Umbilical cord (tissue), 1 donor: ENCODE measurements at regions not wholly inside any gene's neighbourhood (a gene's known extent, or its start where the extent isn't known, plus 50 kb on each side); places are given as distances from the start of the nearest gene placed in this dataset.
"Not testable (repeated sequence)": the region's sequence is repeated elsewhere in the genome, so short reads cannot be mapped to it uniquely, and the experiment has no call there.

Experiments used
- DNase-seq: peaks from one replicate; pipeline ENCODE4 v3.0.0-alpha.2; 2015; ENCODE audit warnings: low spot score

DNA sequence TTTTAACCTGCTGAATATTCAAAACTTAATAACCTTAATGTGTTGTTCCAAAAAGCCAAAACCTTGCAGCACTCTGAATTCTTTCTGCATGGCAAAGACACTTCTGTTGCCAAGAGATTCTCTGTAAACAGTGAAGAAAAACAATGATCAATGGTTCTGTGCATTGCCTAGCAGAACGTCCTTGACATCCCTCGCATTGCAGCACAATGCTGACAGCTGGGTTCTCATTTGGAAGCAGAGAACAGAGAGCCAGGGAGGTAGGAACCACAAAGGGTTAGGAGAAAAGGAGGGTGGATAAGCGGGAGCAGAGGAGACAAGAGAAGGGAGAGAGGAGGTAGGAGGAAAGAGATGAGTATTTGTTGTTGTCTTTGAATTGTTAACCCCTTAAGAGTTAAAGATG lies 501.1 kb downstream of the NAV3 start:
- DNase-seq = no peak

DNA sequence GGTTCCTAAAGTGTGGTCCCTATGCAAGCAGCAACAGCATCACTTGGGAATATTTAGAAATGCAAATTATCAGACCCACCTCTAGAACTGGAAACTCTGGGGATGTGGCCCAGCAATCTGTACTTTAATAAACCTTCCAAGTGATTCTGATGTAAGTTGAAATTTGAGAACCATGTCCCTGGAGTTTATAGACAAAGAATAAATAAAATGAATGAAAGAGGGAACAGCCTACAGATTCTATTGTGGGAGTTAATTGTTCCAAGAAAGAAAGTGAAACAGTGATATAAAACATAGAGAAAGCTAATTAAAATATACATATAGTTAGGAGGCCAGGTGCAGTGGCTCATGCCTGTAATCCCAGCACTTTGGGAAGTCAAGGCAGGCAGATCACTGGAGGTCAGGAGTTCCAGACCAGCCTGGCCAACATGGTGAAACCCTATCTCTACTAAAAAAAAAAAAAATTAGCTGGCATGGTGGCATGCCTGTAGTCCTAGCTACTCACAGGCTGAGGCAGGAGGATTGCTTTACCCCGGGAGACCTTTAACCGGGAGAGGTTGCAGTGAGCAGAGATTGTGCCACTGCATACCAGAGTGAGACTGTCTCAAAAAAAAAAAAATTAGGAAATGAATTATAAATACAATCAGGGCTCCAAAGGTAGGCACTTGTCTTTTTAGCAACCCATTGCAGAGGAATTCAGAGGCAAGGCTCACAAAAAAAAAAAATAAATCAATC lies 507.5 kb downstream of the NAV3 start:
- no peak for DNase-seq

DNA sequence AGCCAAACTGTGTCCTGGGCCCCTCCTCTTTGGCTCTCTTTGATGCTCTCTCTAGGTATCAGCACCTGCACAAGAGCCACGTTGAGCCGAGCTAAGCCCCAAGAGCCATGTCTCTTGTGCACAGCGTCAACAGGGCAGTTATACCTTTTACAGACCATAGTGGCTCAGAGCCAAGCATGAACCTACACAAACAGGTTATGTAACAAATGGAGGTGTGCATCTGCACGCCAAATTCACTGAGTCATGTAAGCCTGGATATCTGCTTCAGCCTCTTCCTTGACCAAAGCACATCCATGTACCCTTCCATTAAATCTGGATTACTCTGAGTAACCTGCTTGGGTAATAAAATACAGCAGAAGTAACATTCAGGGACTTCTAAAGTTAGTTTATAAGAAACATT lies 509.7 kb downstream of the NAV3 start:
- no peak for DNase-seq

DNA sequence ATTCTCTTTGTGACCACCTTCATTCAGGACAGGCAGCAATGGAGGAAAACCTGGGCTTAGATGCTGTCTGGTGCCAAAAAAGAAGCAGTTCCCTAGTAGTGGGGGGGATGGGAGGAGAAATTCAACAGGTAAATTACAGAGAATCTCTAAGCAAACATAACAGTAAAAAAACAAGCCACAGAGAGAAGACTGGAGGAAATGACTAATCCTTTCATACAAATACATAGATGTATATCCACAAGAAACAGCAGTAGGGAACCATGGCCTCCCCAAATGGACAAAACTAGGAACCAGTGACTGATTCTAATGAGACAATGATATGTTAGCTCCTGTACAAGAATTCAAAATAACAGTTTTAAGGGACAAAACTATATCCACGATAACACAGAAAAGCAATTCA lies 513.0 kb downstream of the NAV3 start:
- DNase-seq = no peak

DNA sequence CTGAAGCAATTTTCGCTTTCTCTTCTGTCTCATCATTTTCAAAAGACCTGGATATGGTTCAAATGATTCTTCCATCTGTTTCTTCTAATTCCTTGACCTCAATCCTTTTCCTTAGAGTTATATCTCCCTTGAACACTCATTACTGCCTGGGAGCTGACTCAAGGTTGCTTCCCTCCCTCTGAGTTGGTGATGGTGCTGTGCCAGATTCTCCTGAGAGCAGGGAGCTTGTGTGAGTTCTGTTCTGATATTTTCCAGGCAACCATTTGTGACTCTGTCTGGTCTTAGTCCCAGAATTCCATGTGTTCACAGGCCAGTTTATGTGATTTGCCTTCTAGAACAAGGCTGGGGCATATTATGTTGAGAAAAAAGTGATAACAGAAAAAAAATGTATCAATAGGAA lies 505.1 kb upstream of the SYT1 start:
- DNase-seq = peak; percentile 95

DNA sequence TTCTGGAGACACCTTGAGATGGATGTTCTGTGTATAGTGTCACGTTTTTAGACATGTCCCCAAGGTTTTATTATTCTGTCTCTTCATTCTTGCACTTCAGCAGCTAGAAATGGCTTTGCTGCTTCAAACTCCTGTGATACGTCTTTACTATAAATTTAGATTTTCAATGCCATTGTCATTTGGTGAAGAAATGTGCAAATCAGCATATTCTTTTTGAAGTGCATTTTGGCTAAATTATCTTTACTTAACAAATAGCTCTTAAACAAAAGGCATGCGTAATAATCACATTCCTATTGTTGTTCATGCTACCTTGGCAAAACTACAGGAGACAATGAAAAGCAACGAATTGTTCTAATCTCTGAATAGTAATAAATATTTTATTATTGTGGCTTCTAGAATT lies 502.9 kb upstream of the SYT1 start:
- DNase-seq = no peak

DNA sequence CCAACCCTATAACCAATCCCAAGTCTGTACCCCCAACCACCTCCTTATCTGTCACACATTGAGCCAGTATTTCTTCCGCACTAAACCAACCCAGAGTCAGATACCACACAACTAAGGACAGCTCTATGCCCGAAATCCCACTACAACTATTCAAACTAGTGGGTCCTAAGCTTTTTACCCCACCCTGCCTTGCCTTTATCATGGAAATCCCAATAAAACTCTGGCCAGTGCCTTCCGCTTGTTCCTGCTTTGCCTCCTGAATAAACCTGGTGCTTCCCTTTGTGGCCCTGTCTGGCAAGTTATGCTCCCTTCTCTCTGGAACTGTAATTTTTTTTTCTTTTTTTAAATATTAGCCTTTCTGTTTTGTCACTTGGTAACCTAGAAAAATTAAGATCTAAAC lies 493.3 kb upstream of the SYT1 start:
- DNase-seq = no peak

DNA sequence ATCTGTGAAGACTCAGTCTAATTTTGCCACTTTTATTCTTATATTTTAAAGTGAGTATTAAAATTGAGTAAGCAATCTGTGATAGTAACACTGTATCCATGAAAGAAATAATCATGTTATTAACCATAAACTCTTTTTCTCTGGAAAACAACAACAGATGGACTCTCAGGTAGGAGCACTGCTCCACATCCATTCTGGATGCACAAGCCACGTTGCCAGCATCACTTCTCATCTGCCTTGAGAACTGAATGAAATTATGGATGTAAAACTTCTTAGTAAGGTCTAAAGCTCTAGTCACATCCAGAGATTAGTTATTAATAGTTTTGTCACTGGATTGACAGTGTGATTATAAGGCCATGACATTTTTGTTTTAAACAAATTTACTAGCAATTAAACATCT lies 489.1 kb upstream of the SYT1 start:
- no peak for DNase-seq

DNA sequence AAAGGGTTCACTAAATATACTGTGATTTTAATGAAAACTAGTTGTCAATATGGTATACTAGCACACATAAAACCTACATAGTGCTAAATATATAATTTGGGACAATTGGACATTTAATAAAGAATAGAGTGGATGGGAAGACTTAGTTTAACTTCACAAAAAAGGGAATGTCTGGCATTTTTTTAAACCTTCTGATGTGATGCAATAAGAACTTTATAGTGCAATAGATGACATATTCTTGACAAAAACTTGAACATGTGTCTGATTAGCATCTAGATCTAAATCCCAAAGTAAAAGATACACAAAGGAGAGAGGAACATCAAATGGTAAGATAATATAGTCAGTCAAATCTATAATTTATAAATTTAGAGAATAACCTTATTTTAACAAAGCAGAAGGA lies 488.3 kb upstream of the SYT1 start:
- DNase-seq = no peak

DNA sequence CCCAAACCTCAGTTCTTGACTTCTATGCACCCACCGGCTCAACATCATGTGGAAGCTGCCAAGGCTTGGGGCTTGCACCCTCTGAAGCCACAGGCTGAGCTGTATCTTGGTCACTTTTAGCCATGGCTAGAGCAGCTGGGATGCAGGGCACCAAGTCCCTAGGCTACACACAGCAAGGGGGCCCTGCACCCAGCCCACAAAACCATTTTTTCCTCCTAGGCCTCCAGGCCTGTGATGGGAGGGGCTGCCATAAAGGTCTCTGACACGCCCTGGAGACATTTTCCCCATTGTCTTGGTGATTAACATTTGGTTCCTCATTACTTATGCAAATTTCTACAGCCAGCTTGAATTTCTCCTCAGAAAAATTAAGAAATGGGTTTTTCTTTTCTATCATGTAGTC lies 485.5 kb upstream of the SYT1 start:
- DNase-seq = not testable (repeated sequence)

DNA sequence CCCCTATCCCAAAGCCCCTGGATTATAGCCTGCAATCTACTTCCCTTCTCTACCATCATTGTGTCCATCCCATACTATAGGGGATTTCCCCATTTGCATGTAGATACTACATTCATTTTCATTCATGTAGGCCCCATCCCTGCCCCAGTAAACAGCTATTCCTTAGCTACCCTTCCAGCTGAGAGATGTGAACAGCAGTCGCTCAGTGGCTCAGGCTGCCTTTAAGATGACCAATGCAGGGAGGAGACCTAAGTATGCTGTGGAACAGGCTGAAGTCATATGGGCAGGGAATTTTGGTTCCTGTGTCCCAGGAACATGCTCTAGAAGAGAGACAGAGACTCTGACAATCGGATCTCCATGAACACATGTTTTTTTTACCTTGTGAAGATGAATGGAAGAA lies 481.2 kb upstream of the SYT1 start:
- no peak for DNase-seq

DNA sequence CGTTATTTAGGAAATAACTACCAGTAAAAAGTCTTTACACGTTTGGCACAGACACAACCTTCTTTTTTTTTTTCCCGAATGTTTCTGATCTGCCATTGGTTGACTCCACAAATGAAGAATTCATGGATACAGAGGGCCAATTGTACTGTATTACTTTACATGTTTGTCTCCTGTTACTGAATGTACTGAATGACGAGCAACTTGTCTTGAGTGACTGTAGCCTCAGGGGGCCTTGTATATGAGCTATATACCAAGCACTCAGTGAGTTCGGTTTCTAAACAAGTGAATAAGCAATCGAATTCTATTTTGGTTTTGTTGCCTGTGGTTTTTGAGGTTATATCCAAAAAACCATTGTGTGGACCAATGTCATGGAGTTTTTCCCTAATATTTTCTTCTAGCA lies 480.0 kb upstream of the SYT1 start:
- DNase-seq = no peak

DNA sequence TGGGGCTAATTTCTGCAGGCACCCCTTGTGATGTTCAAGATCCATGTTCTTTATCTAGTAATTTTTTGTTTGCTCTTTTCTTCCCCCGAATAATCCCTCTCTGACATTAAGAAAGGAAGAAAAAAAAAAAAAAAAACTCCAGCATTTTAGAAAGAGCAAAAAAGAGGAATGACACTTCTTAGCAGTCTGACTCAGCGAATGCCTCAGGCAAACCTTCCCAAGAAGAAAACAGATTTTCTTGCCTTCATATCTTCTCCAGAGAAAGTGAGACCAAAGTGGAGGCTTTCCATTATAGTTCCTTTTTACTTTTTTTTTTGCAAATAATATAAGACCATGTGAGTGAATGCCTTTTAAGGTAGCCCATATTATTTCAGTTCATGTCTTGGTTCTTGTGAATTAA lies 479.0 kb upstream of the SYT1 start:
- DNase-seq = no peak

DNA sequence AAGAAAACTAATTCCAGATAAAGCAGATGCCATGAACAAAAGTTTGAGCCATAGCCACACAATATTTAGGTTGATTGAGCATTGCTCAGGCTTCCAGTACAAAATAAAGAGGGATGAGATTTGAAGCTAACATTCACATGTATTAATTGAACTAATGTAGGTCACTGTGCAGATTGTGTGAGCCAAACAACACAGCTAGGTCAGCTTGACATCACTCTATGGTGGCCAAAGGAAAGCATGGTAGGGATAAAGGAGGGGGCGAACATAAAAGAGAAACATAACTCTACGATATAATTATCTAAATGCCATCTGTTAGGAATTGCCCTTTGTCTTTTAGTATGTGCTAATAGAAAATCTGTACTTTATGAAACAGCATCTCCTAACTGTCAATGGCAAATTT lies 477.7 kb upstream of the SYT1 start:
- no peak for DNase-seq

DNA sequence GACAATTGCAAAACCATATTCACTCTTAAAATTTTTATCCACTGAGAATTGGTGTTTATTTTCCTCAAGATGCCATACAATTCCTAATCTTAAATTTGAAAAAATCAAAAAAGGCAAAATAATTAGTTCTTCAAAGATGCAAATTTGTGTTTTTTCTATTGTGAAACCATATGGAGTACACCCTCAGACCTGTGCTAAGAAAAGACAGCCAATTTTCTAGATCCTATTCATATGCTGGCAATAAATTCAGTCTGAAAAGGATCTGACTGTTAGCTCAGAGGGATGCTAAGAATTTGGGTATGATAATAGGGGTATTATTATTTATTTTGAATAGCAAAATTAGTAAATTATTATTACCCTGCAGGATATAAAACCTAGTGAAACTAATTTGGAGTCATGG lies 476.9 kb upstream of the SYT1 start:
- no peak for DNase-seq

DNA sequence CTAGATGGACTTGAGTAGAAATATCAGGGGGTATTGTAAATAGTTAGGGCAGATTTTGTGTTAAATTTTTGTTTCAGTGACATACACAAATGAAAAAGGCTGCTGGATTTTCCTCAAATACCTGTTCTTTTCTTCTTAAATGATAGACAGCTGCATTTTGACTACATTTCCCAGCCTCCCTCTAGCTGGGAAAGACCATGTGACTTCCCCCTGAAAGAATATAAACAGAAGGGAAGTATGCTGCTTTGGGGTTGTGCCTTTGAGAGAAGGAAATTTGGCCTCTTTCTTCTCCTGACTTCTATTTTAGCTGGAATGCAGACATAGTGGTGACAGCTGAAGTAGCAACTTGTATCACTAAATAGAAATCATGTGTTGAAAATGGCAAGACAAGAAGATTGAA lies 476.1 kb upstream of the SYT1 start:
- no peak for DNase-seq

DNA sequence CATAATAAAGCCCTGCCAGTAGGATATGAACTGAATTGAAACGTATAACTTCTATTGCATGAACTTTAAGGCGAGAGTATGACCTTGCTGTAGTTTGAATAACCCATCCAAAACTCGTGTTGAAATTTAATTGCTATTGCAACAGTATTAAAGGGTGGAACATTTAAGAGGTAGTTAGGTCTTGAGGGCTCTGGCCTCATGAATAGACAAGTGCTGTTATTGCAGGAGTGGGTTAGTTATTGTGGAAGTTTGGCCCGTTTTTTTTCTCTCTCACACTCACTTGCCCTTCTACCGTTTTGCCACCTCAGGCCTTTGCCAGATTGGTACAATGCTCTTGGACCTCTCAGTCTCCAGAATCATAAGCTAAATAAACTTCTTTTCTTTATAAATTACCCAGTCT lies 473.7 kb upstream of the SYT1 start:
- no peak for DNase-seq

DNA sequence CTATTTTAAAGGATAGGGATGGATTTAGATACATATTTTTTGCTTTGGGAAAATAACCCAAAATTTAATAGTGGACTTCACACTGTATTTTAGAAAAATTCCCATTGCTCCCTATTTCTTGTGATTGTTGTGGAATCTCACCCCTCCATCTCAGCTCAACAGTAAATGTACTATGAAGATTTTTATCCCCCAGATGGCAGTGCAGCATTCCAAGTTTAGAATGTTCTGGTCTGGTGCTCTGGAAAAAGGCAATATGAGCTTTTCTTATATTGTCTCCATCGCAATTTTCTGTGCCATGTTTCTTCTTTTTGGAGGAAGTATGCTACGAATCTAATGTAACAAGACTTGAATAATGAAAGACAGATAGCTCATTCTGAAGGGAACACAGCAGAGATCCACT lies 471.7 kb upstream of the SYT1 start:
- DNase-seq = peak; percentile 79

DNA sequence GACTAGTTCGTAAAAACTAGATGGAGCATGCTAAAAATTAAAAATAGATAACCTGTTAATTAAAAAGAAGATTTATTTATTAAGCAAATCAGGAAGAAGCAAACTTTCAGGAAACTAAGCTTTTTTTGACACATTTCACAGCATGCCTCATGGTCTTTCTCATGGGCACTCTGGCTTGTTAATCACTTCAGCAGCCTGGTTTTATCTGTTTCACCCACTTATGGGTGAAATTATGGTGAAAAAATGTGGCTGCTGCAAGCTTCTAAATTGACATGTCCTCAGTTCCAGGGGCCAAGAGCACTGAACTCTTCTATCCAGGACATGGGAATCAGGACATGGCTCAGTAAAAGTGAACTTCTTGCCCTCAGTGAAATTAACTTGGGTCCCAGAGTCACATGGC lies 468.6 kb upstream of the SYT1 start:
- DNase-seq = no peak

DNA sequence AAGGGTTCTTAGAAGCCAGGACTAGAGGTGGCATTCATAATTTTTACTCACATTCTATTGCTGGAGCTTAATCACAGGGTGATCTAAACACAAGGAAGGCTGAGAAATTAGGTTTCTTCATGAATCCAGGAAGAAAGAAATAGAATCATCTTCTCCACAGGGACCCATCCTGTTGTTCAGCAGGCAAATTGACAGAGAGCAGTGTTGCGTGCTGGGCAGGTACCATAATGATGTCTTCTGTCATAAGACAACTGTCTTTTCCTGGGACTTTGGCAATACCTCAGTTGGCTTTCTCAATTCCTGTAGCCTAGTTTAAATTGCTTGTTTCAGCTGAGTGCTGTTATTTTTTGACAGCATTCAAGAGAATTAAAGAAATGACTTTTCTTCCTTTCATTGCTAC lies 468.0 kb upstream of the SYT1 start:
- no peak for DNase-seq

DNA sequence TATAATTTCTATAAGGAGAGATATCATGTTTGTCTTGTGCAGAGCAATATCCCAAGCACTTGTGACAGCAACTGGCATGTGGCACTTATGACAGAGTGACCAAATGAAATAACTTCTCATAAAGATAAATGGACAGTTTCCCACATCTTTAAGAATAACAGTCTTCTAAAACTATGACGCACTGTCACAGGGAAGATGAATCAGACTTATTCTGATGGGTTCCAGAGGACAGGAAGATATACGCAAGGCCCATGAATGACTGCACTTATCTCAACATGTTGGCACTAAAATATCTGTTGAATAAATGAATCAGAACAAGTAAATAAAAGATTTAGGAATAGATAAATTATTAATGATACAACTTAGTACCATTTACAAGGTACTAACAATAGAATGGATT lies 465.8 kb upstream of the SYT1 start:
- peak; percentile 14 for DNase-seq

DNA sequence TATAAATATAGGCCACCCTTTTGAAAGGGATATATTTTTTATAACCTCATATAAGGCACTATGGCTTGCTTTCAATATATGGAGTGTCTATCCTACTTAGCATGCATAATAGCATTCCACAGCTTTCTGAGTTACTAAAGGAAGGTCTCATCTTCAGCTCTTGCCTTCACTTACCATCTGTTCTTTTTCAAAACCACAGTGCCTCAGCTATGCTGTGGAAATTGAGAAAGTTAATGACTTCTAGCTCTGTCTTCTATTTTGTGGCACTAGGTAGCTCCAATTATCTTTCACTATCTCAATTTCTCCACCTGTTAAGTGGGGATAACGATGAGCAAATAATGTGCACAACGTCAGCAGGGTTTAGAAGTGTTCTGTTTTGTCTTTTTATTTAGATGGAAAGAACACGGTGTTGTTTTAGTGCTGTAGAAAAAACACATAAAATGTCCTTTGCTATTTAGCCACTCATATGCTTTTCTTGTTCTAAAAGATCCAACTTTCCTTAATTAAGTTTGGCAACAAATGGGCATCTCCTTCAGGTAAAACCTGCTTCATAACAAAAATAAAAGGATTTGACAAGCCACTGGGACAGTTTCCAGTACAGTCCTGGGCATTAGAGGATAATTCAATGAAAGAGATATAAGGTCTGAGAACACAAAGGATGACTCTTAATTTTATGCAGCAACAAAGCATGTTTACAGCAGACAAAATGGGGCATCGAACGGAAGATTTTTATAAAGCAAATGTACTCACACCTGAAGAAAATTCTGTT lies 462.0 kb upstream of the SYT1 start:
- DNase-seq = peak; percentile 16

DNA sequence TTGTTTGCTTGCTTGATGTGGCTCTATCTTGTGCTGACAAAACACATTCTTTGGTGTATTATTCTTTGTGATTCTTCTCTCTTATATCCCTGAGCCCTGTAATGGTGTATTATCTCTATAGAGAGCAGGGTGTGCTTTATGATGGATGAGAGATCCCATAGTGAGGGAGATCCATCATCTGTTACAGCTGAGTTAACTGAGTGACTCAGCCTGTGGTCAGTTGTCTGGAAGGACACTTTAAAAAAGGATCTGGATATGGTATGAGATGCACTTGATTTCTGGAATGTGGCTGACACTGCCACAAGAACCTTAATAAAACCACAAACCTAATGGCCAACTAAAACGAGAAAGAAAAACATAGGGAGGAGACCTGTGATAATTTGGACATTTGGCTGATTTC lies 461.4 kb upstream of the SYT1 start:
- peak; percentile 12 for DNase-seq

DNA sequence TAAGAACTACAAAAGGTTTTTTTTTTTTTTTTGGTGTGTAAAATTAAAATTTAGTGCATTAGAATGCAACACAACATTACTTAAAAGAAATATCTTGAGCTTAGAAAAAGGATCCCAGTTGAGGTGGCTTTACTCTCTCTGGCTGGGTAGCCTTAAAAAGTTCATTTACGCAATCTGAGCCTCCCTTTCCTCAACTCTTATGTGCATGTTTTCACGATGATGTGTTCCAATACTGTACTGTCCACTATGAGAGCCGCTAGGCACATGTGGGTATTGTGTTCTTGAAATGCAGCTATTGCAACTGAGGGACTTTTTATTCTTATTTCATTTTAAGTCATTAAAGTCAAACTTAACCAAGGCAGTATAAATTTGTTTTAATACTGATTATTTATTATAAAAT lies 460.9 kb upstream of the SYT1 start:
- no peak for DNase-seq
